Mesenteric fat pad (tissue), 1 donor: ENCODE measurements at regions not wholly inside any gene's neighbourhood (a gene's known extent, or its start where the extent isn't known, plus 50 kb on each side); places are given as distances from the start of the nearest gene placed in this dataset.

Experiments
- DNase-seq: peaks from one replicate; pipeline ENCODE4 v3.0.0-alpha.2; 2020; ENCODE audit warnings: low spot score
- donor health status: DM: yes; HTN: yes; CAD: no.

DNA sequence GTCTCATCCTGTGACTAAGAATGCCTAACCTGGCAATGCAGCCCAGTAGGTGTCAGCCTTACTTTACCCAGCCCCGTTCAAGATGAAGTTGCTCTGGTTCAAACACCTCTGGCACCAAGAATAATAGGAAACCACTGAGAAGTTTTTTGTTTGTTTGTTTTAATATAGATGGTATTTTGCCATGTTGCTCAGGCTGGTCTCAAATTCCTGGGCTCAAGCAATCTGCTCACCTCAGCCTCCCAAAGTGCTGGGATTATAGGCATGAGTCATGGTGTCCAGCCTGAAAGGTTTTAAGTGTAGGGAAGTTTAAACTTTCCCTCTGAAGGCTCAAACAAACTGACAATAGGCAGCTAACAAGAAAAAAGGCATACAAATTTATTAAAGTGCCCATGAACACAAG, 51.2 kb upstream of the ABCC4 start:
- no peak for DNase-seq

DNA sequence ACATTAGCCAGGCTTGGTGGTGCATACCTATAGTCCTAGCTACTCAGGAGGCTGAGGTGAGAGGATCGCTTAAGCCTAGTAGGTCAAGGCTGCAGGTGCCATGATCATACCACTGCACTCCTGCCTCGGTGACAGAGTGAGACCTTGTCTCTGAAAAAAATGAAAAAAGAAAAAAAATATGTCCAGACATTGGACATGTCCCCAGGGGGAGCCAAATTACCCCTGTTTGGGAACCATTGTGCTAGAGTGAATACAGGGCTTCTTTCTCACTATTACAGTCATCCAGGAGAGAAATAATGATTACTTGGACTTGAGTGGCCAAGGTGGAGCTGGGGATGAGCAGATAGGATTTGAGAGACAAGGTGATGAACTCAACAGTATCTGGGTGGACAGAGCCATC, 52.9 kb upstream of the ABCC4 start:
- DNase-seq, result no peak

DNA sequence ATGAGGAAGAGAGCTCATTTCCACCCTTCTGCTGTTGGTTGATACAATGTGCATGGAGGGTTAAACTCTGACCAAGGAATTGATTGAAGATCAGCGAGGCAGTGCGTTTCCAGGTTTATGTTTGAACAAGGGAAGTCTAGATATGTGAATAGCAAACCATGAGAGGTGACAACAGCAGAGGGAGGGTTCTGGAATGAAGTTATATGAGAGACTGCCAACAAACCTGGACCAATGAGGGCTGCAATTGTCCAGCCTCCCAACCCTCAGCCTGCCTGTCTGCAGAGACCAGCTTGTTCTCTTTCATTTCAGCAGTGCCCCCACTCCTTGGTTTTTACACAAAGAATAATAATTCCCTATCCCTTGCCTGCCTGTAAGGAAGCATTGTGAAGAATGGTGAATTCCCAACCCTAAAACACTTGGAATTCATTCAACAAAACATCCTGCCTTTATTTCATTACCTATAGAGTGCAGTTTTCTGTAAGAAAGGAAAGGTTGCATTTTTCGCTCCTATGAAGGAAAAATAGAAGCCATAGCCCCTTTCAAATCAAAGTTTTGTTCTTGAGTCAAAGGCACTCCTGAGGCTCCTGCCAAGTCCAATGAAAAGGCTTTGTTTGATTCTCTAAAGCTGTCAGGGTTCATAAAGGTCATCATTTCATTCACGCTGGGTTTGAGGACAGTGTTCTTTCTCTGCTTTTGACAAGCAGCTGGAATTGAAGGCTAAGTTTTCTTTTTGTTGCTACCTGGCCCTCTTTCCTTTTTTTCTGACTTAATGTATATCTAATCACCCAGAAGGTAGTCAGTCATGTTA, 53.6 kb upstream of the ABCC4 start:
- no peak for DNase-seq

DNA sequence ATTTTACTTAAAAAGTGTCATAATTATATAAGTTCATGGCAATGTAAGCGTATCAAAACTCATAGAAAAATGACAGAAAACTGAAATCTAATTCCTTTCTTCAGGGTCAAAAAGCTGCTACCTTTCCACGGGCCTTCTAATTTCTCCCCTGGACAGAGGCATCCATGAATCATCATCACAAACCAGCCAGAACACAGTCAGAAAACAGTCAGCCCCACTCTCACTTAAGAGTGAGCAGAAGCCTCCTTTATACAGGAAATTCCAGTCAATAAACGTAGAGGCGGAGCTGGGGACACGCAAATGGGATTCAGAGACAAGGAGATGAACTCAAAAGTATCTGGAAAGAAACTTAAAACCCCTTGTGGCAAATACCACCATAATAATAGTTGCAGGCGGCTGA, 54.2 kb upstream of the ABCC4 start:
- DNase-seq, result no peak

DNA sequence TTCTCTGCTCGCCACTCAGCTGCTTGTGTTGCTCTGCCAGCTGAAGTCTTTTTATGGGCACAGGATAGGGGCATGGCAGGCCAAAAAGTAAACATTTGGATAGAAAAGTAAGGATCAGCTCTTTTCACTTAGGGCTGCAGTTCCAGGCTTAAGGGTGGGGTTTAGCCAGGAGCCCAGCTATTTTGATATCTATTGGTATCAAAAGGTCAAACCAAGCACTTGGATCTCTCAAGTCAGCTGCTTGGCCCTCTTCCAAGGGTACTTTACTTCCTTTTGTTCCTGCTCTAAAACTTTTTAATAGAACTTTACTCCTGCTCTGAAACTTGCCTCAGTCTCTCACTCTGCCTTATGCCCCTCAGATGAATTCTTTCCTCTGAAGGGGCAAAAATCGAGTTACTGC, 55.7 kb upstream of the ABCC4 start:
- DNase-seq, result no peak

DNA sequence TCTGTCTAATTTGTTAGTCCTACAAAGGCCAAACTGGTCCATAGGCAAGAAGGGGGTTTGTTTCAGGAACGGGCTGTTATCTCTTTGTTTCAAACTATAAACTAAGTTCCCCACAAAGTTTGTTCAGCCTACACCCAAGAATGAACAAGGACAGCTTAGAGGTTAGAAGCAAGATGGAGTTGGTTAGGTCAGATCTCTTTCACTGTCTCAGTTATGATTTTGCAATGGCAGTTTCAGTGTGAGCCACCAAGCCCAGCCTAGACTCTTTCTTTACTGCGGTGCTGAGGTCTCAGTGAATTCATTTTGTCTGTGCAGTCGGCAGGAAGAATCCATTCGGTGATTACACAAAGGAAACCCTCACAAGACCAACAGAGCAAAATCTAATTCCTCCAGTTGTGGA, 56.6 kb upstream of the ABCC4 start:
- DNase-seq, result no peak

DNA sequence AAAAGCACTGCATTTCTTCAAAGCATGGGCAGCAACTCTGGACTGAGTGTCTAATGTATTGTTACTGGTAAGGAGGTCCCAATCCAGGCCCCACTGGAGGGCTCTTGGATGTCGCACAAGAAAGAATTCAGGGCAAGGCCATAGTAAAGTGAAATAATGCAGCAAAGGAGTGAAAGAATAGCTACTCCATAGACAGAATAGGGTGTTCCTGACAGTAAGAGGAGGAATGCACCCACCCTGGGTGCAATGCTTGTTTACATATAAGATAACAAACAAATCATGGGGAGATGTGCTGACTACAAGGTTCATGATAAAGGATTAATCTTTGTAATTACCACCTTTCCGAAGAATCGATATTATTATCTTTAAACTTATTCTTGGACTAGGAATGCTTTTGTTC, 58.8 kb upstream of the ABCC4 start:
- no peak for DNase-seq

DNA sequence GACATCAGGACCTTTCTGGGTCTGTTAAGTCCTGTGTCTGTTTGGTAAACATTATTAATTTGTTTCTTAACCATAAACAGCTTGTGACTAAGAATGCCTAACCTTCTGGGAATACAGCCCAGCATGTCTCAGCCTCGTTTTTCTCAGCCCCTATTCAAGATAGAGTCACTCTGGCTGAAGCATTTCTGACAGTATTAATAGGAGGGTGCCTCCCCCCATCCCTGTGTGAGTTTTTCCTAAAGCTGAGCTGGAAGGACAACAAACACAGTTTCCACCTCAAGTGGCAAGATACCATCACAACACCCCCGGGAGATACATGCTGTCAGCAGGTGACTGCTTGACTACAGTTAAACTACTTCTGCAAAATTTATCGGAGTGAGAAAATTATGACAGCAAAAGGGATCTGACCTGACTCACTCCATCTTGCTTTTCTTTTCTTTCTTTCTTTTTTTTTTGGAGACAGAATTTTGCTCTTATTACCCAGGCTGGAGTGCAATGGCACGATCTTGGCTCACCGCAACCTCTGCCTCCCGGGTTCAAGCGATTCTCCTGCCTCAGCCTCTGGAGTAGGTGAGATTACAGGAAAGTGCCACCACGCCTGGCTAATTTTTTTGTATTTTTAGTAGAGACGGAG, 59.3 kb upstream of the ABCC4 start:
- DNase-seq, result no peak

DNA sequence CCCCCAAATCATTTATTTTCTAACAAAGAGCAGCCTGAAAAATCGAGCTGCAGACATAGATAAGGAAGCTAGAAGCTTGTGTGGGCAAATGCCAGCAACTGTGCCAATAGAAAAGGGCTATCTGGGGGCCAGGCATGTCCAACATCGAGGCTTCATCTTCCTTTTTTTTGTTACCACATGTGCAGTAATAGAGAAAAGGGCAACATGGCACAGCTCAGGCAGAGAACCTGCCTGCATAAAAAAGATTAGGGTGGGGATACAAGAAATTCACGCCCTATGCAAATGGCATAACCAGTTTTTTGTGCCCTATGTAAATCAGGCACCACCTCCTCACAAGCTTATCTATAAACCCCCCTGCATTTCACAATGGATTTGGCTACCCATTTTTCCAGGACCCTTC, 60.4 kb upstream of the ABCC4 start:
- DNase-seq, result no peak

DNA sequence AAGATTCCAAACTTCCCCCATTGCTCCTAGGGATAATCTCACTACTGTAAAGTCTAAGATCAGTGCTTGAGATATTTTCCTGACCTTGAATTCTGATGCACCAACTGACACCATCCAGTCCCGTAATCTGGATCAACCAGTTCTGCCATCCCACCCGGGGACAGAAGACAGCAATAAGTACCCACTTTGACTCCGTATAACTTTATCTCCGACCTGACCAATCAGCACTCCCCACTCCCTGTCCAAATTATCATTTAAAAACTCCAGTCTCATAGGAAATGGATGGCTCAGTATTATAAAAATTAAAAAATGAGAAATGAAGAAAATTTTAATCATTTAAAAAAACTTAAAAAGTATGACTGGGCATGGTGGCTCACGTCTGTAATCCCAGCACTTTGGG, 61.4 kb upstream of the ABCC4 start:
- DNase-seq, result no peak

DNA sequence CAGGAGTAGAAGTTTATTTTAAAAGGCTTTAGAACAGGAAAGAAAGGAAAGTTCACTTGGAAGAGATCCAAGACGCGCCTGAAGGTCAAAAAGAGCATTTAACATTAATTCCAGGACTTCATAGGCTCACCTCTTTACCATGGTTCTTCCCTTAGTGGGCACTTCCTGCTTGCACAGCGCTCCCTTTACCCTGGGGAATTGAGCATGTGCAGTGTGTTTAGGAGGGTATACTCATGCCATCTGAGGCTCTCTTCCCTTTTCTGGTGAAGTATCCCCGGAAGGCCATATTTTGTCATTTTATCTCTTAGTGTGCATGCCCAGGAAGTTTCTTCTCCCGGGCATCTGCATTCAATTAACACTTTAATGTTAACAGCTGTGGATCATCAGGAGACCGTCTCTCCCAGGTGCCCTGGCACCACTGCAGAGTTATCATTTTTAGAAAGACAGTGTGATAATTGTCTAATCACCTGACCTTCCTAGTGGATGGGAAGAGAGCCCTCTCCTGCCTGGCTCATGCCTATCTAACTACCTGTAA, 66.1 kb upstream of the ABCC4 start:
- no peak for DNase-seq

DNA sequence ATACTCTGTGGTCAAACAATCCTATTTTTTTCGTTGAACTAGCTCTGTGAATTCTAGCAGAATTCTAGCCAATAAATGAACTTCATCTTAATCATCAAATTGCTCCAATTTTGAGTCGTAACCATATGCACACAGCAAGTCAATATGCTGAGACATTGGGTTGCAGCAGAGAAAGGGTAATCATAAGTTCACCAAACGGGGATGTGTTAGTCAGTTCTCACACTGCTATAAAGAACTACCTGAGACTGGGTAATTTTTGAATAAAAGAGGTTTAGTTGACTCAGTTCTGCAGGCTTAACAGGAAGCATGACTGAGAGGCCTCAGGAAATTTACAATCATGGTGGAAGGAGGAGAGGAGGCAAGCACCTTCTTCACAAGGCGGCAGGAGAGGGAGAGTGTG, 67.7 kb upstream of the ABCC4 start:
- no peak for DNase-seq

DNA sequence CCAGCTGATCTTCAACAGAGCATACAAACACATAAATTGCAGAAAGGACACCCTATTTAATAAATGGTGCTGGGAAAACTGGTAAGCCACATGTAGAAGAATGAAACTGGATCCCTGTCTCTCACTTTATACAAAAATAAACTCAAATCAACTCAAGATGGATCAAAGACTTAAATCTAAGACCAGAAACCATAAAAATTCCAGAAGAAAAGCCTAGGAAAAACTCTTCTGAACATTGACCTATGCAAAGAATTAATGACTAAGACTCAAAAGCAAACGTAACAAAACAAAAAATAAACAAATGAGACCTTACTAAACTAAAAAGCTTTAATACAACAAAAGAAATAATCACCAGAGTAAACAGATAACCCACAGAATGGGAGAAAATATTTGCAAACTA, 74.5 kb upstream of the ABCC4 start:
- no peak for DNase-seq

DNA sequence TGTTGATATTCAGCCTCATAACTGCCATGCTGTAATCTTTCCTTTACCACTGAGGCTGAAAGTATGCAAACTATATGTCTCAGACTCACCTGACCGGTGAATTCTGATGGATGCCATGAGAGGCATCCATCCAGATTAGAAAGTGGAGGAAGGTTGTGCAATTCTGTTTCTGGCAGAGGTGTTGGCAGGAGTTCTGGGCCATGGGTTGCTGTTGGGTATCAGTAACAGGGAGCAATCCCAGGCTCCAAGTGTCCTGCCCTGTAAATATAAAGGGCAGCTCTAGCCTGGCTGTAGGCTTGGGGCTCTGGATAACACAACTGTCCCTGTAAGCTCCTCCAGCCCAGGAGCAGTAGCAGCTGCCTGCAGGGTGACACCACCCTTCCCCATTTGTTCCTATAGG, 77.4 kb upstream of the ABCC4 start:
- no peak for DNase-seq

DNA sequence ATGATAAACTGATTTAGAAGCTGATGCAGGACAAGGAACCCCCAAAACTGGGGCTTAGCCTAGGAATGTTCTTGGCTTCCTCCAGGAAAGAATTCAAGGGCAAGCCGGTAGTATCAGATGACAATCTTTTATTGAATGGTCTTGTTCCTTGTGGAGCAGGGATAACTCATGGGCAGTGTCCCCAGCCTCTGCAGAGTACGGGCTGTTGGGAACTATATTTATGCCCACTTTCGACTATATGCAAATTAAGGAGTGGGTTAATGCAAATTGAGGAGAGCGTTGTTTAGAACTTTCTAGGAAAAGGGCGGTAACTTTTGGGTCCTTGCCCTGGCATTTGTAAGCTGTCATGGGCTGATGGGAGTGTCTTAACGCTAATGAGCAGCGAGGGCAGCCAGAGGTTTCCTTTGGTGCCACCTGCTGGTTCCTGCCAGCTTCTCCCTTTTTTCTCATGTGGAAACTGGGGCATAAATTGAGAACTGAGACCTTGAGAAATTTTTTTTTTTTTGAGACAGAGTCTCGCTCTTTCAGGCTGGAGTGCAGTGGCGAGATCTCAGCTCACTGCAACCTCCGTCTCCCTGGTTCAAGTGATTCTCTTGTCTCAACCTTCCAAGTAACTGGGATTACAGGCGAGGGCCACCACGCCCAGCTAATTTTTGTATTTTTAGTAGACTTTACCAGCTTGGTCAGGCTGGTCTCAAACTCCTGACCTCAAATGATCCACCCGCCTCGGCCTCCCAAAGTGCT, 79.4 kb upstream of the ABCC4 start:
- no peak for DNase-seq

DNA sequence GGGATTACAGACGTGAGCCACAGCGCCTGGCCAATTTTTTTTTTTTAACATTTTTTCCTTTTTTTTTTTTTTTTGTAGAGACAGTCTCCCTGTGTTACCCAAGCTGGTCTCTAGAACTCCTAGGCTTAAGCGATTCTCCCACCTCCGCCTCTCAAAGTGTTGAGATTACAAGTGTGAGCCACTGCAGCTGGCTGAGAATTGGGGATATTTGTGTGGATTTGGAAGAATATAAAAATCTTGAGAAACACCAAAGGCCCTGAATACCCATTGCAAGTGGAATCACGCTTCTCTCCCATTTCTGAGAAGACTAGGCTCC, 79.9 kb upstream of the ABCC4 start:
- no peak for DNase-seq

DNA sequence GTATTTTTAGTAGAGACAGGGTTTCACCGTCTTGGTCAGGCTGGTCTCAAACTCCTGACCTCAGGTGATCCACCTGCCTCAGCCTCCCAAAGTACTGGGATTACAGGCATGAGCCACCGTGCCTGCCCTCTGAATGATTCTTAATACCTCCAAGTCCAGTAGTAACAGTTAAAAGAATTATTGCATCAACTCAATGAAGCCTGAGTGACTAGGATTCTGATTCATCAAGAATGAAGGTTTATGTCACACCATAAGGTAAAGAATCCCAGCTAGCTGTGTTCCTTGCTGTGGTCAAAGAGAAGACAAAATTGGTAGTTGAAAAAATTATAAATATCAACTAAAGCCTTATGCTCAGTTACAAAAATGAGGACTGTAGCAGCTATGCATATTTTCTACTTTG, 81.2 kb upstream of the ABCC4 start:
- no peak for DNase-seq

DNA sequence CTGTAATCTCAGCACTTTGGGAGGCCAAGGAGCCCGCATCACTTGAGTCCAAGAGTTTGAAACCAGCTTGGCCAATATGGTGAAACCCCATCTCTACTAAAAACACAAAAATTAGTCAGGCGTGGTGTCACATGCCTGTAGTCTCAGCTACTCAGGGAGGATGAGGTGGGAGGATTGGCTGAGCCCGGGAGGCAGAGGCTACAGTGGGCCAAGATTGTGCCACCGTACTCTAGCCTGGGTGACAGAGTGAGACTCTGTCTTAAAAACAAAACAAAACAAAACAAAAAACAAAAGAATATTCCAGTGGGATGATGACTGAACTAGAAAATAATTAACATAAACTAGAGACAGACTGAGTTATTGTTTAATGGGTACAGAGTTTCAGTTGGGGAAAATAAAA, 81.7 kb upstream of the ABCC4 start:
- DNase-seq, result no peak

DNA sequence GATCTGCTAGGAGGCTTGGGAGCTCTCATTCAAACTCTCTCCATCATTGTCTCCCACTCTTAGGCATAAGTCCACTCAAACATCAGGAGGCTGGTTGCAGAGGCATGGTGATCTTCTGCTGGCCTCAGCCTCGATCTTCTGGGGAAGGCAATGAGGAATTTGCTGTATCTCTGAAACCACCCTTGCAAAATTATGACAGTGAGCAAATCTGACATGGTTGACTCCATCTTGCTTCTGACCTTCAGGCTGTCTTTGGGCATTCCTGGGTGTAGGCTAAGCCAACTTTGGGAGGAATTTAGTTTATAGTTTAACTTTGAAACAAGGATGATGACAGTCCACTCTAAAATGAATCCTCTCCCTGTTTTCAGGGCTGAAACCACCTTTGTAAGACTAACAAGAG, 84.1 kb upstream of the ABCC4 start:
- no peak for DNase-seq

DNA sequence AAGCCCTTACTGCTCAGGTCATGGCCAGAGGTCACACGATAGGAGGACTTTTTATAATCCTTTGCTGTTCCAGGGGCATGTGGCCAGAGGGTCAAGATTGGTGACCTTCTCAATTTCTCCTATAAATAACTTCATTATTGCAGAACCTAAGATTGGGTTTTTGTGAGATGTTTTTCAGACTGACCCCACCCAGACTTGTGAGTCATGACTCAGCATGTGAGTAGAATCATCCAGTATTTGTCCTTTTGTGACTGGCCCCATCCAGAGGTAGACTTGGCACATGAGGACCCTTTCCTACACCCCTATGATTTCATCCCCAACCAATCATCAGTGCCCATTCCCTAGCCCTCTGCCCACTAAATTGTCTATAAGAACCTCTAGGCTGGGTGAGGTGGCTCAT, 84.5 kb upstream of the ABCC4 start:
- no peak for DNase-seq

DNA sequence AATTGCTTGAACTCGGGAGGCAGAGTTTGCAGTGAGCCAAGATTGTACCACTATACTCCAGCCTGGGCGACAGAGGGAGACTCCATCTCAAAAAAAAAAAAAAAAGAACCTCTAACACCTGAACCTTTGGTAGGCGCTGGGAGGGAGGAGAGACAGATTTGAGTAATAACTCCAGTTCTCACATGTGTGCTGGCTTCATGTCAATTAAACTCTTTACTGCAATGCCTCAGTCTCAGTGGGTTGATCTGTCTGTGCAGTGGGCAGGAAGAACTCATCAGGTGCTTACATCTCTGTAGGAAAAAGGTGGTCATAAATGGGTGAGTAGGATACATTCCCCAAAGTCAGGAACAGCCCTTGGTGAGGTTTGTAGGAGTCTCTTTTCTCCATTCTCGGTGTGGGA, 85.1 kb upstream of the ABCC4 start:
- DNase-seq, result no peak

DNA sequence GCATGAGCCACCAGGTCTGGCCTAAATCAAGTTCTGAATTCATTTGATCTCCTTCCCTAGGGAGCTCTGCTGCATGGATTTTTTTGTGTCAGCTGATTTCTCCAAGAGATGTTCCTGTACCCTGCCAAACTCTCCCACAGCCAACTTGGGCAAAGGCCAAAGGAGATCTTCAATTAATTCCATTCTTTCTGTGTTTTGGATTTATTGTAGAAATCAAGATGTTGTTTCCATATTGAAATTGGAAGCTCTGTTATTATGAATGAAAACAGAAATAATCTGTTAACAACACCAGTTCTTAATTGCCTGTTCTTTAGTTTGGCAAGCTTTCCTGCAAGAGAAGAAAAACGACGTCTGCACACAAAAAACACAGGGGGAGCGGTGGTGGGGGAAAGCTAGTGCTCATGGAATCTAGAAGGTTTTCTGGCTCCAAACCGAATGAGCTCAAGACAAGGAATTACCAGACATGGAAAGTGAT, 86.5 kb upstream of the ABCC4 start:
- DNase-seq, result no peak
